OCI-LY7 (cell line): ENCODE measurements at regions not wholly inside any gene's neighbourhood (a gene's known extent, or its start where the extent isn't known, plus 50 kb on each side); places are given as distances from the start of the nearest gene placed in this dataset.

Experiments used
- EZH2phosphoT487 ChIP-seq: fragments of 200-600 bp; sonication (generic); IDR thresholded peaks from 2 replicates; pipeline ENCODE4 v1.6.1; 2018; ENCODE audit warnings: low read depth, borderline replicate concordance, mild to moderate bottlenecking, mixed run types, antibody characterized with exemption, low read length, moderate library complexity, mixed read lengths
- TF ChIP-seq, protein P1 (sequence below): fragments of 200-600 bp; sonication (generic); conservative IDR thresholded peaks from 2 replicates; pipeline ENCODE4 v1.5.1; 2014; ENCODE audit warnings: mild to moderate bottlenecking, antibody characterized with exemption, low read length, moderate library complexity, mixed read lengths

DNA sequence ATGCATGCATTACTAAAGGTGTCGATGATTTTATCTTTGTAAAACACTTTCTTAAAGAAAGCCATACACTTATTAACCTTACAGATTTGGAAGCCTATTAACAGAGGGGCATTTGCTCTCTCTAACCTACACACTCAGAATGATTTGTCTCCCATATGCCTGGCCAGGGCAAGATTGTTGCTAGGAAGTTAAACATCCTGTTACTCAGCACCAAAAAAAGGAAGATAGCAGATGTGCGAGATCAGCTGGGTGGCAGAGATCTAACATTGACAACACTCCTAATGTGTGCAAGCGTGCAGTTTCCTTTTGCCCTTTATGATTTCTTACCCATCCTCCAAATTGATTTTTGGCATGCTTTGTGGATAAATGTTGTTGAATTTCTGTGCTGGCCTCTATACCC lies 73.9 kb upstream of the TMEM108 start:
- TF ChIP-seq, protein P1, sequence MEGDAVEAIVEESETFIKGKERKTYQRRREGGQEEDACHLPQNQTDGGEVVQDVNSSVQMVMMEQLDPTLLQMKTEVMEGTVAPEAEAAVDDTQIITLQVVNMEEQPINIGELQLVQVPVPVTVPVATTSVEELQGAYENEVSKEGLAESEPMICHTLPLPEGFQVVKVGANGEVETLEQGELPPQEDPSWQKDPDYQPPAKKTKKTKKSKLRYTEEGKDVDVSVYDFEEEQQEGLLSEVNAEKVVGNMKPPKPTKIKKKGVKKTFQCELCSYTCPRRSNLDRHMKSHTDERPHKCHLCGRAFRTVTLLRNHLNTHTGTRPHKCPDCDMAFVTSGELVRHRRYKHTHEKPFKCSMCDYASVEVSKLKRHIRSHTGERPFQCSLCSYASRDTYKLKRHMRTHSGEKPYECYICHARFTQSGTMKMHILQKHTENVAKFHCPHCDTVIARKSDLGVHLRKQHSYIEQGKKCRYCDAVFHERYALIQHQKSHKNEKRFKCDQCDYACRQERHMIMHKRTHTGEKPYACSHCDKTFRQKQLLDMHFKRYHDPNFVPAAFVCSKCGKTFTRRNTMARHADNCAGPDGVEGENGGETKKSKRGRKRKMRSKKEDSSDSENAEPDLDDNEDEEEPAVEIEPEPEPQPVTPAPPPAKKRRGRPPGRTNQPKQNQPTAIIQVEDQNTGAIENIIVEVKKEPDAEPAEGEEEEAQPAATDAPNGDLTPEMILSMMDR = no peak
- no peak for TF ChIP-seq EZH2phosphoT487
